Tibial nerve (tissue), 4 donors: ENCODE measurements at regions not wholly inside any gene's neighbourhood (a gene's known extent, or its start where the extent isn't known, plus 50 kb on each side); places are given as distances from the start of the nearest gene placed in this dataset.
A peak's percentile ranks its signal among the peaks of the same experiment; 100 is the strongest.

ENCODE experiments used
- DNase-seq, 2 donors: peaks; one replicate each; pipeline ENCODE4 v3.0.0-alpha.2; 2019; ENCODE audit warnings: low spot score in 2 of 2
- H3K27ac ChIP-seq, 4 donors: fragments of 200-600 bp; sonication (generic) in 3 of 4; one replicate each; pipeline ENCODE4 v1.5.1; 2017 to 2019; ENCODE audit warnings: mild to moderate bottlenecking in 1 of 4
- H3K27me3 ChIP-seq, 2 donors: fragments of 200-600 bp; sonication (generic) in 1 of 2; one replicate each; pipeline versions ENCODE4 v1.5.1 to v1.6.0; 2017 to 2019
- H3K36me3 ChIP-seq, 3 donors: fragments of 200-600 bp; sonication (generic); one replicate each; pipeline ENCODE4 v1.5.1; 2018 to 2019
- H3K4me1 ChIP-seq, 4 donors: fragments of 200-600 bp; sonication (generic) in 3 of 4; one replicate each; pipeline ENCODE4 v1.5.1; 2017 to 2019
- H3K4me3 ChIP-seq, 4 donors: fragments of 200-600 bp; sonication (generic) in 3 of 4; one replicate each; pipeline ENCODE4 v1.5.1; 2017 to 2019; ENCODE audit warnings: mild to moderate bottlenecking in 1 of 4, moderate library complexity in 1 of 4
- H3K9me3 ChIP-seq, 4 donors: fragments of 200-600 bp; sonication (generic) in 3 of 4; one replicate each; pipeline ENCODE4 v1.5.1; 2017 to 2019
- CTCF ChIP-seq, 5 experiments: fragments of 200-600 bp in 3 of 5; fragments of 450-650 bp in 2 of 5; sonication (generic) in 3 of 5; IDR thresholded peaks; one replicate each; pipeline ENCODE4 v1.5.1; 2016 to 2019; ENCODE audit warnings: antibody characterized with exemption in 5 of 5, mild to moderate bottlenecking in 3 of 5, moderate library complexity in 2 of 5
- EP300 ChIP-seq, 2 donors: sonication (generic); formaldehyde crosslinking; IDR thresholded peaks; one replicate each; pipeline ENCODE4 v1.6.1; 2017; ENCODE audit warnings: antibody characterized with exemption in 2 of 2, mild to moderate bottlenecking in 1 of 2
- POLR2A ChIP-seq, 2 donors: fragments of 450-650 bp; IDR thresholded peaks; one replicate each; pipeline ENCODE4 v1.6.1; 2017; ENCODE audit warnings: antibody characterized with exemption in 2 of 2, mild to moderate bottlenecking in 2 of 2, moderate library complexity in 2 of 2
- WGBS, 2 donors: methylation state at CpG; one replicate each; pipeline ENCODE4 v1.1.5; 2018; 5-methylcytosine and 5-hydroxymethylcytosine counted together

GRCh38 chr9:107922260-107922659 lies 432.7 kb upstream of the KLF4 start:
- TF ChIP-seq CTCF (IDR thresholded peaks at IDR 0.05) (no peak), EP300 (IDR thresholded peaks at IDR 0.05) (no peak), POLR2A (IDR thresholded peaks at IDR 0.05) (no peak)
- 61% methylated on average over 1 of the region's 1 CpG for WGBS, 2 donors

GRCh38 chr9:107919263-107919662 lies 429.7 kb upstream of the KLF4 start:
- no peak for DNase-seq
- Histone ChIP-seq H3K36me3 (no peaks in the 10 kb centered on the region), H3K27me3 (no peaks in the 10 kb centered on the region), H3K4me3 (no peak overlapping the region), H3K9me3 (peaks cover 0 to 6% (median 0%) of the 10 kb centered on the region in 4 donors), H3K27ac (no peak overlapping the region), H3K4me1 (no peaks in the 10 kb centered on the region)
- no peak for TF ChIP-seq EP300 (IDR thresholded peaks at IDR 0.05)
- no peak for TF ChIP-seq POLR2A (IDR thresholded peaks at IDR 0.05)
- TF ChIP-seq CTCF (IDR thresholded peaks at IDR 0.05): no peak
- 73 to 77% methylated on average over 6 of the region's 6 CpGs for WGBS, 2 donors

More at GRCh38 chr9:107922260-107922659, 432.7 kb upstream of the KLF4 start:
- Histone ChIP-seq H3K27me3 (no peaks in the 10 kb centered on the region), H3K4me3 (no peak overlapping the region), H3K36me3 (no peaks in the 10 kb centered on the region), H3K27ac (no peak overlapping the region), H3K4me1 (peaks cover 0 to 4% (median 0%) of the 10 kb centered on the region in 4 donors), H3K9me3 (peaks cover 0 to 11% (median 0%) of the 10 kb centered on the region in 4 donors)
- no peak for DNase-seq

GRCh38 chr9:107918749-107919148 lies 429.2 kb upstream of the KLF4 start:
- no peaks in the 10 kb centered on the region for H3K27me3 ChIP-seq
- DNase-seq: no peak
- no peak for TF ChIP-seq EP300 (IDR thresholded peaks at IDR 0.05)
- no peaks in the 10 kb centered on the region for H3K36me3 ChIP-seq
- H3K4me3 ChIP-seq: no peak overlapping the region
- H3K9me3 ChIP-seq: peaks cover 0 to 4% (median 0%) of the 10 kb centered on the region in 4 donors
- H3K27ac ChIP-seq: no peak overlapping the region
- H3K4me1 ChIP-seq: no peaks in the 10 kb centered on the region
- 58 to 65% methylated on average over 11 of the region's 11 CpGs for WGBS, 2 donors

- Histone ChIP-seq H3K4me1 (no peaks in the 10 kb centered on the region), H3K27me3 (no peaks in the 10 kb centered on the region), H3K9me3 (peaks cover 0 to 16% (median 4%) of the 10 kb centered on the region in 4 donors), H3K36me3 (no peaks in the 10 kb centered on the region), H3K4me3 (no peak overlapping the region), H3K27ac (no peak overlapping the region)
- no peak for DNase-seq
- TF ChIP-seq POLR2A (IDR thresholded peaks at IDR 0.05) (no peak), EP300 (IDR thresholded peaks at IDR 0.05) (no peak), CTCF (IDR thresholded peaks at IDR 0.05) (no peak)
- 74 to 77% methylated on average over 1 of the region's 1 CpG for WGBS, 2 donors
Observed at GRCh38 chr9:107914151-107914550, 424.6 kb upstream of the KLF4 start.

GRCh38 chr9:107907715-107908114 lies 418.1 kb upstream of the KLF4 start:
- no peak for TF ChIP-seq CTCF (IDR thresholded peaks at IDR 0.05)
- TF ChIP-seq EP300 (IDR thresholded peaks at IDR 0.05): no peak
- no peak for TF ChIP-seq POLR2A (IDR thresholded peaks at IDR 0.05)
- Histone ChIP-seq H3K4me1 (peaks cover 0 to 3% (median 0%) of the 10 kb centered on the region in 4 donors), H3K27me3 (no peaks in the 10 kb centered on the region), H3K27ac (no peak overlapping the region), H3K36me3 (no peaks in the 10 kb centered on the region), H3K9me3 (peaks cover 0 to 5% (median 0%) of the 10 kb centered on the region in 4 donors), H3K4me3 (no peak overlapping the region)
- WGBS, 2 donors: 21 to 27% methylated on average over 1 of the region's 1 CpG
- no peak for DNase-seq

- H3K4me3 ChIP-seq: no peak overlapping the region
- peaks cover 0 to 3% (median 0%) of the 10 kb centered on the region in 4 donors for H3K4me1 ChIP-seq
- TF ChIP-seq EP300 (IDR thresholded peaks at IDR 0.05) (peak in 1 of 2 donors; percentile 30), CTCF (IDR thresholded peaks at IDR 0.05) (no peak), POLR2A (IDR thresholded peaks at IDR 0.05) (no peak)
- no peaks in the 10 kb centered on the region for H3K36me3 ChIP-seq
- H3K27me3 ChIP-seq: no peaks in the 10 kb centered on the region
- peaks cover 0 to 7% (median 0%) of the 10 kb centered on the region in 4 donors for H3K9me3 ChIP-seq
- 71 to 90% methylated on average over 3 of the region's 3 CpGs for WGBS, 2 donors
- no peak overlapping the region for H3K27ac ChIP-seq
- DNase-seq: no peak
Observed at GRCh38 chr9:107907255-107907654, 417.7 kb upstream of the KLF4 start.
